Hepatocyte (in vitro differentiated cells): ENCODE measurements at regions not wholly inside any gene's neighbourhood (a gene's known extent, or its start where the extent isn't known, plus 50 kb on each side); places are given as distances from the start of the nearest gene placed in this dataset.

Source experiments
- EZH2phosphoT487 ChIP-seq: fragments of 200-600 bp; sonication (generic); IDR thresholded peaks from one replicate; pipeline ENCODE4 v1.6.1; 2018; ENCODE audit warnings: antibody characterized with exemption, mild to moderate bottlenecking, low read depth, moderate library complexity; ENCODE audit not compliant: unreplicated experiment, severe bottlenecking
- TF ChIP-seq, protein P1 (sequence below): fragments of 200-600 bp; sonication (generic); IDR thresholded peaks from 2 replicates; pipeline ENCODE4 v1.5.1; 2016; ENCODE audit warnings: antibody characterized with exemption, mild to moderate bottlenecking; ENCODE audit not compliant: poor library complexity

- TF ChIP-seq, protein P1, sequence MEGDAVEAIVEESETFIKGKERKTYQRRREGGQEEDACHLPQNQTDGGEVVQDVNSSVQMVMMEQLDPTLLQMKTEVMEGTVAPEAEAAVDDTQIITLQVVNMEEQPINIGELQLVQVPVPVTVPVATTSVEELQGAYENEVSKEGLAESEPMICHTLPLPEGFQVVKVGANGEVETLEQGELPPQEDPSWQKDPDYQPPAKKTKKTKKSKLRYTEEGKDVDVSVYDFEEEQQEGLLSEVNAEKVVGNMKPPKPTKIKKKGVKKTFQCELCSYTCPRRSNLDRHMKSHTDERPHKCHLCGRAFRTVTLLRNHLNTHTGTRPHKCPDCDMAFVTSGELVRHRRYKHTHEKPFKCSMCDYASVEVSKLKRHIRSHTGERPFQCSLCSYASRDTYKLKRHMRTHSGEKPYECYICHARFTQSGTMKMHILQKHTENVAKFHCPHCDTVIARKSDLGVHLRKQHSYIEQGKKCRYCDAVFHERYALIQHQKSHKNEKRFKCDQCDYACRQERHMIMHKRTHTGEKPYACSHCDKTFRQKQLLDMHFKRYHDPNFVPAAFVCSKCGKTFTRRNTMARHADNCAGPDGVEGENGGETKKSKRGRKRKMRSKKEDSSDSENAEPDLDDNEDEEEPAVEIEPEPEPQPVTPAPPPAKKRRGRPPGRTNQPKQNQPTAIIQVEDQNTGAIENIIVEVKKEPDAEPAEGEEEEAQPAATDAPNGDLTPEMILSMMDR: no peak
- no peak for TF ChIP-seq EZH2phosphoT487
Observed at GRCh38 chr6:99689916-99690685, 83.5 kb downstream of the PRDM13 start.
